ENCODE measurements at regions not wholly inside any gene's neighbourhood (a gene's known extent, or its start where the extent isn't known, plus 50 kb on each side); places are given as distances from the start of the nearest gene placed in this dataset.
A peak's percentile ranks its signal among the peaks of the same experiment; 100 is the strongest.

GRCh38 chr6:84353459-84354423, 126.3 kb upstream of the CEP162 start (continued):
- TF ChIP-seq ZNF677 (tag by site-specific recombination; IDR thresholded peaks at IDR 0.05) (no peak), PBX3 (CRISPR knock-in tag; IDR thresholded peaks at IDR 0.05) (no peak), OVOL3 (tag by site-specific recombination; IDR thresholded peaks at IDR 0.05) (peak; percentile 69; the same call in 1 of the 2 replicates), ZNF239 (tag by site-specific recombination; IDR thresholded peaks at IDR 0.05) (no peak), ZNF211 (tag by site-specific recombination; IDR thresholded peaks at IDR 0.05; ENCODE audit: low read depth) (no peak), ZNF548 (tag by site-specific recombination; IDR thresholded peaks at IDR 0.05) (no peak), ZNF112 (tag by site-specific recombination; IDR thresholded peaks at IDR 0.05) (no peak), ZEB2 (tag by site-specific recombination; IDR thresholded peaks at IDR 0.05) (peak; percentile 88), SP7 (tag by site-specific recombination; IDR thresholded peaks at IDR 0.05) (no peak), ZNF571 (tag by site-specific recombination; IDR thresholded peaks at IDR 0.05) (no peak), ZFP69B (tag by site-specific recombination; IDR thresholded peaks at IDR 0.05) (no peak), ZFHX2 (tag by site-specific recombination; conservative IDR thresholded peaks at IDR 0.05) (no peak), ZNF704 (tag by site-specific recombination; IDR thresholded peaks at IDR 0.05) (no peak), HOXC10 (CRISPR knock-in tag; IDR thresholded peaks at IDR 0.05) (no peak), ZNF366 (tag by site-specific recombination; conservative IDR thresholded peaks at IDR 0.05) (no peak), ZBTB21 (tag by site-specific recombination; IDR thresholded peaks at IDR 0.05) (no peak), KLF10 (tag by site-specific recombination; IDR thresholded peaks at IDR 0.05) (peak; percentile 60), KLF1 (tag by site-specific recombination; IDR thresholded peaks at IDR 0.05) (no peak), ZNF501 (tag by site-specific recombination; IDR thresholded peaks at IDR 0.05) (no peak), ZNF561 (tag by site-specific recombination; IDR thresholded peaks at IDR 0.05; ENCODE audit: borderline replicate concordance) (no peak), ZNF433 (tag by site-specific recombination; IDR thresholded peaks at IDR 0.05; ENCODE audit: low read depth) (no peak), AEBP2 (tag by site-specific recombination; IDR thresholded peaks at IDR 0.05; ENCODE audit: borderline replicate concordance) (no peak), RBAK (tag by site-specific recombination; IDR thresholded peaks at IDR 0.05) (no peak), ZNF202 (tag by site-specific recombination; IDR thresholded peaks at IDR 0.05; ENCODE audit: borderline replicate concordance) (no peak), ZNF514 (tag by site-specific recombination; IDR thresholded peaks at IDR 0.05) (no peak), SCRT2 (tag by site-specific recombination; IDR thresholded peaks at IDR 0.05) (no peak), GLI2 (tag by site-specific recombination; IDR thresholded peaks at IDR 0.05; ENCODE audit: borderline replicate concordance, low read depth) (peak; percentile 65; the same call in 1 of the 2 replicates), YY2 (tag by site-specific recombination; IDR thresholded peaks at IDR 0.05) (no peak), ZNF10 (tag by site-specific recombination; IDR thresholded peaks at IDR 0.05) (no peak), KLF16 (tag by site-specific recombination; IDR thresholded peaks at IDR 0.05) (no peak), ZNF558 (tag by site-specific recombination; IDR thresholded peaks at IDR 0.05) (no peak), ZNF549 (tag by site-specific recombination; IDR thresholded peaks at IDR 0.05) (no peak), ZNF639 (tag by site-specific recombination; IDR thresholded peaks at IDR 0.05) (peak; percentile 21; the same call in 1 of the 2 replicates), ZBTB6 (tag by site-specific recombination; IDR thresholded peaks at IDR 0.05) (no peak), ZBTB7A (tag by site-specific recombination; IDR thresholded peaks at IDR 0.05; ENCODE audit: low read depth) (no peak), ZNF785 (tag by site-specific recombination; IDR thresholded peaks at IDR 0.05) (no peak)

All from HEK293 (cell line).